Stimulated activated CD8-positive, alpha-beta memory T cell treated with anti-CD3 and anti-CD28 coated beads, Interleukin-12 subunit alpha, Interleukin-12 subunit beta, amount 100 ng/mL, for 4 hours (primary cell): ENCODE measurements at regions not wholly inside any gene's neighbourhood (a gene's known extent, or its start where the extent isn't known, plus 50 kb on each side); places are given as distances from the start of the nearest gene placed in this dataset.

Experiments
- DNase-seq: peaks from one replicate; pipeline ENCODE4 v3.0.0-alpha.2; 2020; ENCODE audit warnings: low read depth

GRCh38 chr2:16411788-16412187 is 253.8 kb downstream of the CYRIA start:
- no peak for DNase-seq

GRCh38 chr2:16409849-16410248 is 255.8 kb downstream of the CYRIA start:
- DNase-seq: no peak

- DNase-seq: no peak
Observed at GRCh38 chr2:16409006-16409390, 256.6 kb downstream of the CYRIA start.

- DNase-seq: no peak
Observed at GRCh38 chr2:16408331-16409005, 257.2 kb downstream of the CYRIA start.

GRCh38 chr2:16407358-16407757 is 258.3 kb downstream of the CYRIA start:
- DNase-seq: no peak

- no peak for DNase-seq
Observed at GRCh38 chr2:16406496-16407289, 258.9 kb downstream of the CYRIA start.

GRCh38 chr2:16405551-16405950 is 260.1 kb downstream of the CYRIA start:
- DNase-seq: no peak

GRCh38 chr2:16404551-16405300 is 260.9 kb downstream of the CYRIA start:
- no peak for DNase-seq

GRCh38 chr2:16404146-16404545 is 261.5 kb downstream of the CYRIA start:
- DNase-seq: no peak

- DNase-seq: no peak
Observed at GRCh38 chr2:16402891-16403290, 262.7 kb downstream of the CYRIA start.

- no peak for DNase-seq
Observed at GRCh38 chr2:16401761-16402300, 263.8 kb downstream of the CYRIA start.

GRCh38 chr2:16400127-16400623 is 265.5 kb downstream of the CYRIA start:
- DNase-seq: no peak

GRCh38 chr2:16398486-16399043 is 267.1 kb downstream of the CYRIA start:
- DNase-seq: no peak

GRCh38 chr2:16397681-16398475 is 267.8 kb downstream of the CYRIA start:
- DNase-seq: no peak

GRCh38 chr2:16396986-16397385 is 268.6 kb downstream of the CYRIA start:
- no peak for DNase-seq

- DNase-seq: no peak
Observed at GRCh38 chr2:16396171-16396570, 269.5 kb downstream of the CYRIA start.

GRCh38 chr2:16395601-16396000 is 270.0 kb downstream of the CYRIA start:
- no peak for DNase-seq

GRCh38 chr2:16394986-16395550 is 270.6 kb downstream of the CYRIA start:
- DNase-seq: no peak

GRCh38 chr2:16394072-16394985 is 271.3 kb downstream of the CYRIA start:
- DNase-seq: no peak
